ENCODE measurements at regions not wholly inside any gene's neighbourhood (a gene's known extent, or its start where the extent isn't known, plus 50 kb on each side); places are given as distances from the start of the nearest gene placed in this dataset.

- TF ChIP-seq CTCF (conservative IDR thresholded peaks at IDR 0.05) = no peak
- TF ChIP-seq EZH2 (IDR thresholded peaks at IDR 0.05; ENCODE audit: low read depth) = no peak
These were observed 173.7 kb upstream of the CRBN start for GRCh38 chr3:3353153-3353552.

All from PC-9 (cell line).